Muscle layer of duodenum (tissue), 2 donors: ENCODE measurements at regions not wholly inside any gene's neighbourhood (a gene's known extent, or its start where the extent isn't known, plus 50 kb on each side); places are given as distances from the start of the nearest gene placed in this dataset.

Source experiments
- H3K27ac ChIP-seq: one replicate; pipeline ENCODE4 v1.7.0; 2013; ENCODE audit warnings: mild to moderate bottlenecking, low read length
- H3K27me3 ChIP-seq: one replicate; pipeline ENCODE4 v1.7.0; 2013; ENCODE audit warnings: low read depth, mild to moderate bottlenecking, control low read depth, low read length
- H3K36me3 ChIP-seq, 2 donors: one replicate each; pipeline ENCODE4 v1.7.0; 2013; ENCODE audit warnings: low read length in 2 of 2, control low read depth in 1 of 2, mild to moderate bottlenecking in 1 of 2; ENCODE audit not compliant: insufficient read depth in 2 of 2, control insufficient read depth in 1 of 2
- H3K4me1 ChIP-seq, 2 donors: one replicate each; pipeline ENCODE4 v1.7.0; 2013; ENCODE audit warnings: low read length in 2 of 2, mild to moderate bottlenecking in 2 of 2, control low read depth in 1 of 2, moderate library complexity in 1 of 2; ENCODE audit not compliant: insufficient read depth in 2 of 2, control insufficient read depth in 1 of 2
- H3K4me3 ChIP-seq, 2 donors: one replicate each; pipeline ENCODE4 v1.7.0; 2013; ENCODE audit warnings: low read length in 2 of 2, low read depth in 1 of 2, mild to moderate bottlenecking in 1 of 2
- H3K9me3 ChIP-seq, 2 donors: one replicate each; pipeline ENCODE4 v1.7.0; 2013; ENCODE audit warnings: low read length in 2 of 2, control low read depth in 1 of 2, mild to moderate bottlenecking in 1 of 2; ENCODE audit not compliant: control insufficient read depth in 1 of 2
- donor health status: healthy.

DNA sequence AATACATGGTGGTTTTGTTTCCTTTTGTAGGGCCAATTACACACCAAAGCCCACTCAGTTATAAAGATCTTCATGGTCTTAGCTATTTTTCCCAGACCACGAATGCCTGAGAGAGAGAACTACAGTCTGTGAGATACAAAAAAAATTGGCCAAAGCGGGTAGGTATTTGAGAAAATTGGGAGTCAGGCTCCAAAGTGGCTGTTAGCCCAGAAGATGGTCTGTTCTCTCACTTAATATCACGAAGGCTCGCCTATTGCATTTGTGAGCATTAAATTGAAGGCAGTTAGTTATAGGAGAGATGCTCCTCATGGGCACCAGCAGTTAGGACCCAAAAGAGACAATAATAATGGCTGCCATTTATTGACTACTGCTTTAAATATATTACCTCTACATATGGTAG, 342.7 kb downstream of the PLPP3 start:
- no peaks in the 10 kb centered on the region for H3K36me3 ChIP-seq
- H3K4me1 ChIP-seq: no peaks in the 10 kb centered on the region
- H3K27ac ChIP-seq: no peak overlapping the region
- H3K9me3 ChIP-seq: peaks cover 0 to 3% of the 10 kb centered on the region in 2 donors
- H3K27me3 ChIP-seq: no peaks in the 10 kb centered on the region
- no peak overlapping the region for H3K4me3 ChIP-seq

DNA sequence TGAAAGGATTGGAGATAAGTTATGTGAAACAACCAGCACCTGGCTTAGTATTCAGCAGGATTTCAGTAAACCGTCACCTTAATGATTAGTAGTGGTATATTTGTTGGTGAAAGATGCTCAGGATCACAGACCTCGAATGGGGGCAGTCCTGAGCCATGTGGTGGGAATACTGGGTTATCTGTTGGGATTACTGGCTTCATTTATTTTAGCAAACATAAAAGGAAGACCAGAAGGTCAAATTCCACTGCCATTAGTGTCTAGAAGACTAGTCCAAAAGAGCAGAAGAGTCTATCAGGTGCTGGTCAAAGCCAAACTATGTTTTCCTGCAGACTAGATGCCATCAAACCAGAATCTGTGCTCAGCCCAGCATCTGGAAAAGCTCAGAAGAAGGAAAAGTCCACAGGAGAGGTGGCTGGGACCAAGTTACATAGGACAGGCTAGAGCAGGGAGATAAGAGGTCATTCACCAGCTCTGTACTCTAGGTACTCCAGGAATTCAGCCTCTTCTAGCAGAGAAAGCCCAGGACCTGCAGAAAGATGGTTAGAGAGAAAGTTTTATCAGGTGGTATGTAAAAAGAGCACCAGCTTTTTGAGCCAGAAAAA, 343.4 kb downstream of the PLPP3 start:
- no peaks in the 10 kb centered on the region for H3K36me3 ChIP-seq
- H3K4me1 ChIP-seq: no peaks in the 10 kb centered on the region
- no peaks in the 10 kb centered on the region for H3K9me3 ChIP-seq
- H3K27me3 ChIP-seq: no peaks in the 10 kb centered on the region
- H3K27ac ChIP-seq: no peak overlapping the region
- H3K4me3 ChIP-seq: no peak overlapping the region

DNA sequence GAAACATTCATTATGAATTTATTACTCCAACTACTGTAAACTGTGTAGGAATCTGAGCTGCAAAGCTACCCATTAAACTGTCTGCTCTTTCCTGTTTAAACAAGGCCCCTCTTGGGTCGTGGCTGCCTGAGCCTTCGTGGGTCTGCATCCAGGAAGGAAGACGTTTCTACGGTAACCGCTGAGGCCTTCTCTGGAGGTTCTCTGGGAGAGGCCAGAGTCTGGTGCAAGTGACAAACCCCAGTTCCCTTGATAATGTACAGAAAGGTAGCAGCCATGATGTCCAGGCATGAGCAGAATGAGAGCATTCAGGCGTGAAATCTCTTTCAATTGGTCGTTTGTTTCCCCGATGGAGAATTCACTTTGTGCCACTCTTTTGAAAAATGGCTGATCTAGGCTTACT, 350.2 kb downstream of the PLPP3 start:
- H3K4me3 ChIP-seq: no peak overlapping the region
- H3K27me3 ChIP-seq: no peaks in the 10 kb centered on the region
- no peaks in the 10 kb centered on the region for H3K36me3 ChIP-seq
- no peaks in the 10 kb centered on the region for H3K9me3 ChIP-seq
- H3K4me1 ChIP-seq: no peaks in the 10 kb centered on the region
- no peak overlapping the region for H3K27ac ChIP-seq

DNA sequence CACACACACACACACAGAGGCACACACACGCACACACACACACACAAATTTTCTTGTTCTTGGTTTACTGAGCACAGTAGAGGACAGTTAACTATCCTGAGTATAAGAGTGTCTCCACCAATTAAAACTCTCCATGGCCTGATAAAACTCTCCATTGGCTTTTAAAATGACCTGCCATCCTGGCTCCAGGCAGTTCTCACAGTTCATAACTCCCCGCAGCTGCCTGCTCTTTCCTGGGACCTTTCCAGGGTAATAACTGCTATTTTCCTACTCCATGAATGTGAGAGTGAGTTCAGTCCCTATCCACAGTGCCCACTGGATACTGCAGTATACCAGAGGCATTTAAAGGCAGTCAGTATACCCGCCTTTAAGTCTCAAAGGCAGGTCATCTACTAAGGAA, 351.5 kb downstream of the PLPP3 start:
- Histone ChIP-seq H3K4me1 (no peaks in the 10 kb centered on the region), H3K9me3 (no peaks in the 10 kb centered on the region), H3K36me3 (no peaks in the 10 kb centered on the region), H3K4me3 (no peak overlapping the region), H3K27ac (no peak overlapping the region), H3K27me3 (no peaks in the 10 kb centered on the region)

DNA sequence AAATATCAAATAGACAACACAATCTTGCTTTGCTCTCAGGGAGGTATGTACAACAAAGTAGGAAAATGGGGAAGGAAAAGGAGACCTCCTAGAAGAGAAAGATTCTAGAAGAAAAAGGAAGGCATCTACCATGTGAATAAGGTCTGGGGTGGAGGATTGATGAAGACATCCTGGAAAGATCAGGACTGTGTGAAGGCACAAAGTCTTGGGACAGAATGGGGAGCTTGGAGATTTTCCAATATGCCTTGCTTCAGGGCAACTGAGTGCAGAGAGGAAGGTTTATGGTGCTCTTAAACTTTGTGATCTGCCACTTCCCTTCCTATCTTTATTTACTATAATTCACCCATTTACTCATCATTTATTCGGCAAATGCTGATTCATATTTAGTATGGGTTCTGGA, 352.0 kb downstream of the PLPP3 start:
- Histone ChIP-seq H3K27me3 (no peaks in the 10 kb centered on the region), H3K4me3 (no peak overlapping the region), H3K36me3 (no peaks in the 10 kb centered on the region), H3K4me1 (no peaks in the 10 kb centered on the region), H3K9me3 (no peaks in the 10 kb centered on the region), H3K27ac (no peak overlapping the region)

DNA sequence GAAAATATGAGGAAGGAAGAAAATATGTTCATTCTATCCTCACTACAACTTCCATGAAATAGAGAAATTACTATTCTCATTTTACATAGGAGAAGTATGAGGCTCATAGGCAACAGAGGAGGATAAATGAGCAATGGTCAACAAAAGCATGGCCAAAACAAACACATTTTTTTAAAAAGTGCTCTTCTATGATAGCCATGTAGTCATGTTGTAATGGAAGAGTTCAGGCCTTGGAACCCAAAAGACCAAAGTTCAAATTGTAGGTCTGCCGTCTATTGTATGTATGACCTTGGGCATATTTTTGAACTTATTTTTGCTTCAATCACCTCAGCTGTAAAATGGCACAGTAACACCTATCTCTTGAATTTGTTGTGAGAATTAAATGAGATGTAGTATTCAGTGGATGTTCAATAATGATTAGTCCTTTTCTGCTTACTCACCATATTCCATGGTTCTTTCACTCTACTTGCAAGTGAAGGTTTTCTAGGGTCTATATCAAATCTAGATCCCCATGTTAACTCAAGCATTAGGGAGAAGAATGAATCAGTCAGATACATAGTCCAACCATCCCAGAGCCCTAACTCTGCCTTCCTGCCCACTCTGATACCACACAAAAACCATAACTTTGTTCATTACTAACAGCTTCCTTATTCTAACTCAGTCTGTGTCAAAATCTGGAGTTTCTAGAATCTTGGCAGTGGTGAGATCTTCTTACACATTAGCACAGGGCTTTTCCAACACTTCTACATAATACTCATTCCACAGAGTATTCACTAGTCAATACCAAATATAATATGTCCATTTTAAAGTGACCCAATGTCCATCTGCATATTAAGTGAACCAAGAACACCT, 353.2 kb downstream of the PLPP3 start:
- no peaks in the 10 kb centered on the region for H3K27me3 ChIP-seq
- no peaks in the 10 kb centered on the region for H3K4me1 ChIP-seq
- no peaks in the 10 kb centered on the region for H3K36me3 ChIP-seq
- H3K4me3 ChIP-seq: no peak overlapping the region
- H3K9me3 ChIP-seq: no peaks in the 10 kb centered on the region
- no peak overlapping the region for H3K27ac ChIP-seq

DNA sequence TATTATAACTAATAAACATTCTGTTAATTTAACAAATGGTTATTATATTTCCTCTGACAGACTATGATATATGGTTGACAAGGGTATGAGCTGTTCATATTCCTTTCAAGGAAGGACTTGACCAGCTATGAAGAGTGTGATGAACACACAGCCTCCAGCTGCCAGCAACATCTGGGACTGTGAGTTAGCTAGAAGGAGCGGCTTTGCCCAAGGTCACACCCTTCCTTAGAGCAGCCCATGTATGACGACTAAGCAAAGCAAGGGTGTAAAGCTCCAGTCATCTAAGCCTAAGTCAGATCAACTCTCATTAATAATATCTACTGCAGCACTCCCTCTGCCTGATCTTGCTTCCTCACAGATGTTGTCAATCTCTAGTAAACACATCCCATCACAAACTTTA, 355.4 kb downstream of the PLPP3 start:
- no peaks in the 10 kb centered on the region for H3K4me1 ChIP-seq
- H3K4me3 ChIP-seq: no peak overlapping the region
- H3K9me3 ChIP-seq: no peaks in the 10 kb centered on the region
- H3K36me3 ChIP-seq: no peaks in the 10 kb centered on the region
- no peak overlapping the region for H3K27ac ChIP-seq
- H3K27me3 ChIP-seq: no peaks in the 10 kb centered on the region

DNA sequence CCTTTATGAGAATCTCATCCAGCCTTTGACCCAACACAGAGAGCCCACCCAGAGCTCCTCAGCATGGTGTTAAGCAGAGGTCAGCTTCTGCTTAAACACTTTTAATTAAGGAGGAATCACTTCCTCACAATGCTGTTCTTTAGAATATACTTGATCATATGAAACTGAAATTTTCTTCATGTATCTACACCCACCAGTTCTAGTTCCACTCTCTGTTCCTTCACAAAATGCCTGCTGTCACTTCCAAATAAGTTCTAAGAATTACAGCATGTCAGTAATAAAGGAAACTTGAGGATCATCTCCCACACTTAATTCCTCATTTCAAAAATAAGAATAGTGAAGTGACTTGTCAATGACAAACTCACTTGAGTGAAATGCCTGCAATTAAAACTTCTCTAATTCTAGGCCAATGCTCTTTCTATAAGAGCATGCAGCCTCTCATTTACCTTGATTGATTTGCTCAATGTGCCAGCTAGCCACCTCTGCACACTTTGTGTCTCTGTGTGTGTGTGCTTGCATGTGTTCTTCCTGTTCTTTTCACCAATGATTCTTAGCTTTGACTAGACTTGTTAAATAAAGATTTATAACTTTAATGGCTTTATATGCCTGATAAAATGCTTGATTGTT, 356.3 kb downstream of the PLPP3 start:
- Histone ChIP-seq H3K4me3 (no peak overlapping the region), H3K27me3 (no peaks in the 10 kb centered on the region), H3K36me3 (no peaks in the 10 kb centered on the region), H3K4me1 (no peaks in the 10 kb centered on the region), H3K27ac (no peak overlapping the region), H3K9me3 (no peaks in the 10 kb centered on the region)

DNA sequence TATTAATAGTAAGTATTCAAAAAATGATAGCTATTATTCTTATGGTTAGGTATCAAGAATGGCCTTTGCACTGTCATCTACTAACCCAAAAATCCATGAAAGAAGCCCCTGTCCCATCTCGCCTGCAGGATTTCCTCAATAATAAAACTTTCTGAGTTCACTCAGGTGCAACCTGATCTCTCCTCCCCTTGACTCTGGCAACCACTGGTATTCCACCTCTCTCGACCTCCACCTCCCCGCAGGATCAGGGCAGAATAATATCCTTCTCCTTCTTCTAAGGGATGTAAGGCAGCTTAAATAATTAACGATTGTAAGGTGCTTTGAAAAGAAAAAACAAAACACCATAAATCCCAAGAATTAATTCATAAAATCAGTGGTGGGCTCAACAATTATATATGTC, 359.3 kb downstream of the PLPP3 start:
- Histone ChIP-seq H3K36me3 (no peaks in the 10 kb centered on the region), H3K27ac (no peak overlapping the region), H3K27me3 (no peaks in the 10 kb centered on the region), H3K4me3 (no peak overlapping the region), H3K9me3 (no peaks in the 10 kb centered on the region), H3K4me1 (no peaks in the 10 kb centered on the region)

DNA sequence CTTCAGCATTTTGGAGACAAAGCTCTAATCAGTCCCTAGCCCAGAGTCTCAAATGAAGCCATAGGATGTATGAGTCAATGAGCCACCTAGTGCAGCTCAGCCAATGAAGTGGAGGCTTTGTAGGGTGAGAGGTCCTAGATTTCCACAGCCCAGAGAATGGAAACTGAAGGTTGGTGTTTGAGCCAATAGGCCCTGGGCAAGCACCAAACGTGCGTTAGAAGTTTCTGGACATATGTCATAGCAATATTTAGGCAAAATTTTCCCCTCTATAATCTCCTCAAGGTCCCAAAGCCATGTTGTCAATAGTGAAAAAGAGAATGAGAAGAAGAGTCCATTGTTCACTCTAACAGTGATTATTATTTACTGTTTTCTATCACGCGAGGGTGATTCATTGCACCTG, 361.3 kb downstream of the PLPP3 start:
- Histone ChIP-seq H3K4me1 (no peaks in the 10 kb centered on the region), H3K9me3 (no peaks in the 10 kb centered on the region), H3K27ac (no peak overlapping the region), H3K4me3 (no peak overlapping the region), H3K27me3 (no peaks in the 10 kb centered on the region), H3K36me3 (no peaks in the 10 kb centered on the region)

DNA sequence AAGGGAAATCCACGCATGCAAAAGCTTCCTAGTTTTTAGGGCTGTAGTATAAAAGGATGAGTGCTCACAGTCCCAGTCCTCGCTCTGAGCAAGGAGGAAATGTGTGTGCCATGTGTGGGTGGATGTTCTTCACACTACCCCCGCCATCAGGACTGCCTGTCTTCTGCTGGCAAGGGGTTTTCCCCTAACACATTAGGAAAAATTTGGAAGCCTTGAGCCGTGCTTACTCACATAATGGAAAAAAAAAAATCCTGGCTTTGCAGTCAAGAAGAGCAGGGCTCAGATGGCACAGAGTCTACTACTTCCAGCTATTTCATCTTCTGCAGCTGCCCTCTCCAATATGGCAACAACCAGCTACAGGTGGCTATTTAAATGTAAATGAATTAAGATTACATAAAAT, 363.1 kb downstream of the PLPP3 start:
- Histone ChIP-seq H3K36me3 (no peaks in the 10 kb centered on the region), H3K9me3 (no peaks in the 10 kb centered on the region), H3K4me1 (no peaks in the 10 kb centered on the region), H3K27me3 (no peaks in the 10 kb centered on the region), H3K27ac (no peak overlapping the region), H3K4me3 (no peak overlapping the region)
